OCI-LY1 (cell line): ENCODE measurements at regions not wholly inside any gene's neighbourhood (a gene's known extent, or its start where the extent isn't known, plus 50 kb on each side); places are given as distances from the start of the nearest gene placed in this dataset.

Experiments
- H2AFZ ChIP-seq: fragments of 200-600 bp; sonication (generic), shearing (Covaris generic); 2 replicates; pipeline ENCODE4 v1.6.0; 2014; ENCODE audit warnings: antibody characterized with exemption, mild to moderate bottlenecking, low read length
- H3F3A ChIP-seq: fragments of 200-600 bp; sonication (generic), shearing (Covaris generic); 2 replicates; pipeline ENCODE4 v1.6.0; 2014; ENCODE audit warnings: mild to moderate bottlenecking, antibody characterized with exemption, low read length, moderate library complexity; ENCODE audit not compliant: insufficient read depth
- H3K27ac ChIP-seq: fragments of 200-600 bp; sonication (generic); 2 replicates; pipeline ENCODE4 v1.5.1; 2014; ENCODE audit warnings: low read length, mixed run types, mild to moderate bottlenecking, low read depth; ENCODE audit not compliant: poor library complexity, severe bottlenecking
- H3K27me3 ChIP-seq: fragments of 200-600 bp; sonication (generic); 2 replicates; pipeline ENCODE4 v1.6.0; 2014; ENCODE audit warnings: antibody characterized with exemption, mild to moderate bottlenecking, low read length, moderate library complexity; ENCODE audit not compliant: insufficient read depth
- H3K36me3 ChIP-seq: fragments of 200-600 bp; sonication (generic); 2 replicates; pipeline ENCODE4 v1.6.1; 2014; ENCODE audit warnings: mild to moderate bottlenecking, antibody characterized with exemption, low read length, moderate library complexity, mixed read lengths; ENCODE audit not compliant: insufficient read depth
- H3K4me1 ChIP-seq: fragments of 200-600 bp; sonication (generic); 2 replicates; pipeline ENCODE4 v1.5.1; 2014; ENCODE audit warnings: mild to moderate bottlenecking, low read length, moderate library complexity; ENCODE audit not compliant: insufficient read depth, severe bottlenecking
- H3K4me2 ChIP-seq: fragments of 200-600 bp; sonication (generic), shearing (Covaris generic); 2 replicates; pipeline ENCODE4 v1.6.1; 2014; ENCODE audit warnings: low read length
- H3K4me3 ChIP-seq: fragments of 200-600 bp; sonication (generic); 2 replicates; pipeline ENCODE4 v1.5.1; 2014; ENCODE audit warnings: low read length, low read depth, mild to moderate bottlenecking, mixed read lengths; ENCODE audit not compliant: poor library complexity, severe bottlenecking
- H3K79me2 ChIP-seq: fragments of 200-600 bp; shearing (Covaris generic); 2 replicates; pipeline ENCODE4 v1.6.1; 2016; ENCODE audit warnings: mixed run types, low read length, mixed read lengths; ENCODE audit not compliant: insufficient read depth
- H3K9ac ChIP-seq: fragments of 200-600 bp; sonication (generic), shearing (Covaris generic); 2 replicates; pipeline ENCODE4 v1.6.1; 2014; ENCODE audit warnings: mild to moderate bottlenecking, low read length, mixed read lengths
- H3K9me2 ChIP-seq: fragments of 200-600 bp; sonication (generic), shearing (Covaris generic); 2 replicates; pipeline ENCODE4 v1.6.1; 2014; ENCODE audit warnings: low read depth, mild to moderate bottlenecking, low read length, mixed read lengths
- H3K9me3 ChIP-seq: fragments of 200-600 bp; shearing (Covaris generic); 2 replicates; pipeline ENCODE4 v1.6.1; 2014; ENCODE audit warnings: low read length, mixed read lengths
- H4K20me1 ChIP-seq: fragments of 200-600 bp; sonication (generic), shearing (Covaris generic); 2 replicates; pipeline ENCODE4 v1.6.0; 2016; ENCODE audit warnings: mild to moderate bottlenecking, low read length; ENCODE audit not compliant: insufficient read depth
- EZH2 ChIP-seq: fragments of 200-600 bp; sonication (generic), shearing (Covaris generic); IDR thresholded peaks from 2 replicates; pipeline ENCODE4 v1.8.0; 2017; ENCODE audit warnings: borderline replicate concordance, mixed run types, mild to moderate bottlenecking, antibody characterized with exemption, low read length, moderate library complexity, mixed read lengths
- TF ChIP-seq, protein P1 (sequence below): fragments of 200-600 bp; sonication (generic), shearing (Covaris generic); IDR thresholded peaks from 2 replicates; pipeline ENCODE4 v1.5.1; 2017; ENCODE audit warnings: mild to moderate bottlenecking, antibody characterized with exemption, low read length, moderate library complexity, mixed read lengths

DNA sequence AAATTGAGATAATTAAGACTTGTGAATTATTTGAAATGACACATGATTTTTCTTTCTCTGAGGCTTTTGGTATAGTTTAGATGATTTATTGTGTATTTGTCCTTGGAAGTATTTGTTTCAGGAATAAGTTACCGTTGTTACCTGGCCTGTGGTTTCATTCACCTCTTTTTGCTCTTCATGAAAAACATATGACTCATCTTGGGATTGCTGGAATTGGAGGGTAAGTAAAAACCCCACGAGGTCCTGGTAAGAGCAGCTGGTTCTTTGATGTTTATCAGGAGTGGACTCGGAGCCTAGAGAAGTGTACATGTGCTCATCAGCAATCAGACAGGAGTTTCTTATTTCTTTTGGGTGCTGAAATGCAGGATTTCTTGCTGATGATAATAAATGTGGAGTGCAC is 275.3 kb downstream of the PSAT1 start:
- Histone ChIP-seq H3K4me2 (no peak overlapping the region), H2AFZ (no peak overlapping the region), H3K79me2 (no peaks in the 10 kb centered on the region), H3K4me3 (no peak overlapping the region), H3K27me3 (no peaks in the 10 kb centered on the region), H3K4me1 (no peaks in the 10 kb centered on the region), H4K20me1 (no peaks in the 10 kb centered on the region), H3K9me2 (no peaks in the 10 kb centered on the region), H3K9me3 (no peaks in the 10 kb centered on the region), H3K36me3 (no peaks in the 10 kb centered on the region), H3F3A (no peaks in the 10 kb centered on the region), H3K9ac (no peak overlapping the region), H3K27ac (no peak overlapping the region)
- TF ChIP-seq, protein P1, sequence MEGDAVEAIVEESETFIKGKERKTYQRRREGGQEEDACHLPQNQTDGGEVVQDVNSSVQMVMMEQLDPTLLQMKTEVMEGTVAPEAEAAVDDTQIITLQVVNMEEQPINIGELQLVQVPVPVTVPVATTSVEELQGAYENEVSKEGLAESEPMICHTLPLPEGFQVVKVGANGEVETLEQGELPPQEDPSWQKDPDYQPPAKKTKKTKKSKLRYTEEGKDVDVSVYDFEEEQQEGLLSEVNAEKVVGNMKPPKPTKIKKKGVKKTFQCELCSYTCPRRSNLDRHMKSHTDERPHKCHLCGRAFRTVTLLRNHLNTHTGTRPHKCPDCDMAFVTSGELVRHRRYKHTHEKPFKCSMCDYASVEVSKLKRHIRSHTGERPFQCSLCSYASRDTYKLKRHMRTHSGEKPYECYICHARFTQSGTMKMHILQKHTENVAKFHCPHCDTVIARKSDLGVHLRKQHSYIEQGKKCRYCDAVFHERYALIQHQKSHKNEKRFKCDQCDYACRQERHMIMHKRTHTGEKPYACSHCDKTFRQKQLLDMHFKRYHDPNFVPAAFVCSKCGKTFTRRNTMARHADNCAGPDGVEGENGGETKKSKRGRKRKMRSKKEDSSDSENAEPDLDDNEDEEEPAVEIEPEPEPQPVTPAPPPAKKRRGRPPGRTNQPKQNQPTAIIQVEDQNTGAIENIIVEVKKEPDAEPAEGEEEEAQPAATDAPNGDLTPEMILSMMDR, result no peak
- no peak for TF ChIP-seq EZH2

- no peaks in the 10 kb centered on the region for H3K27me3 ChIP-seq
- H3K27ac ChIP-seq, result no peak overlapping the region
- H3K9me2 ChIP-seq, result no peaks in the 10 kb centered on the region
- no peaks in the 10 kb centered on the region for H3K79me2 ChIP-seq
- H2AFZ ChIP-seq, result no peak overlapping the region
- no peaks in the 10 kb centered on the region for H3K4me1 ChIP-seq
- TF ChIP-seq, protein P1, result no peak
- no peak for TF ChIP-seq EZH2
- no peak overlapping the region for H3K9ac ChIP-seq
- H3K9me3 ChIP-seq, result no peaks in the 10 kb centered on the region
- H3K4me2 ChIP-seq, result no peak overlapping the region
- H4K20me1 ChIP-seq, result no peaks in the 10 kb centered on the region
- no peaks in the 10 kb centered on the region for H3K36me3 ChIP-seq
- no peaks in the 10 kb centered on the region for H3F3A ChIP-seq
- H3K4me3 ChIP-seq, result no peak overlapping the region
These were observed 276.3 kb downstream of the PSAT1 start for GRCh38 chr9:78573205-78573604.

GRCh38 chr9:78573669-78574068 is 276.7 kb downstream of the PSAT1 start:
- H3K4me3 ChIP-seq, result no peak overlapping the region
- TF ChIP-seq, protein P1, result no peak
- no peak for TF ChIP-seq EZH2

More at GRCh38 chr9:78573669-78574068, 276.7 kb downstream of the PSAT1 start:
- Histone ChIP-seq H2AFZ (no peak overlapping the region), H3K36me3 (no peaks in the 10 kb centered on the region), H3K27me3 (no peaks in the 10 kb centered on the region), H3K9me2 (no peaks in the 10 kb centered on the region), H3K27ac (no peak overlapping the region), H3F3A (no peaks in the 10 kb centered on the region), H3K9ac (no peak overlapping the region), H3K4me1 (no peaks in the 10 kb centered on the region), H3K79me2 (no peaks in the 10 kb centered on the region), H3K4me2 (no peak overlapping the region), H4K20me1 (no peaks in the 10 kb centered on the region), H3K9me3 (no peaks in the 10 kb centered on the region)
